Mammary epithelial cell (primary cell): ENCODE measurements at regions not wholly inside any gene's neighbourhood (a gene's known extent, or its start where the extent isn't known, plus 50 kb on each side); places are given as distances from the start of the nearest gene placed in this dataset.

Experiments used
- CTCF ChIP-seq, 2 donors: IDR thresholded peaks in 1 of 2; conservative IDR thresholded peaks in 1 of 2; 2 replicates each; pipeline ENCODE4 v1.5.1; 2011 to 2012; ENCODE audit warnings: inconsistent platforms in 2 of 2, low read length in 2 of 2, mild to moderate bottlenecking in 2 of 2, control low read depth in 1 of 2, low read depth in 1 of 2; ENCODE audit not compliant: insufficient read depth in 1 of 2; ENCODE audit errors: extremely low read depth in 1 of 2
- EZH2 ChIP-seq: IDR thresholded peaks from 2 replicates; pipeline ENCODE4 v1.6.1; 2012; ENCODE audit warnings: low read length, inconsistent platforms, borderline replicate concordance

- no peak for TF ChIP-seq CTCF (conservative IDR thresholded peaks at IDR 0.05 in 1 of 2, IDR thresholded peaks at IDR 0.05 in 1 of 2; ENCODE audit: extremely low read depth in 1 of 2, insufficient read depth in 1 of 2, low read depth in 1 of 2, low read length in 2 of 2)
- TF ChIP-seq EZH2 = no peak
These were observed 120.9 kb upstream of the EGFR start for GRCh38 chr7:54897891-54898290.
